ENCODE measurements at regions not wholly inside any gene's neighbourhood (a gene's known extent, or its start where the extent isn't known, plus 50 kb on each side); places are given as distances from the start of the nearest gene placed in this dataset.

GRCh38 chr11:92844197-92844596, 125.3 kb upstream of the MTNR1B start:
- TF ChIP-seq POLR2A (IDR thresholded peaks at IDR 0.05) (no peak), CTCF (IDR thresholded peaks at IDR 0.05) (no peak)
- H3K36me3 ChIP-seq, result no peaks in the 10 kb centered on the region
- H3K9me3 ChIP-seq, result no peaks in the 10 kb centered on the region
- no peaks in the 10 kb centered on the region for H3K4me1 ChIP-seq
- no peak overlapping the region for H3K4me3 ChIP-seq
- ATAC-seq (no peak), DNase-seq (no peak)
- H3K27me3 ChIP-seq, result no peaks in the 10 kb centered on the region
- 100% methylated on average over 4 of the region's 13 CpGs for WGBS (ENCODE audit: insufficient coverage, low coverage, low lambda C conversion rate, missing lambda C conversion rate)
- intact Hi-C loops (cut with DNase I), result no loop called here
- H3K27ac ChIP-seq, result no peak overlapping the region

- intact Hi-C loops (cut with DNase I), result no loop called here
- H3K4me3 ChIP-seq, result no peak overlapping the region
- ATAC-seq (peak; percentile 50 to 81 (median 66)), DNase-seq (no peak)
- WGBS (ENCODE audit: insufficient coverage, low coverage, low lambda C conversion rate, missing lambda C conversion rate), result 54% methylated on average over 4 of the region's 4 CpGs
- no peaks in the 10 kb centered on the region for H3K9me3 ChIP-seq
- no peak overlapping the region for H3K27ac ChIP-seq
- no peaks in the 10 kb centered on the region for H3K27me3 ChIP-seq
- no peak for TF ChIP-seq POLR2A (IDR thresholded peaks at IDR 0.05)
- no peak for TF ChIP-seq CTCF (IDR thresholded peaks at IDR 0.05)
- H3K4me1 ChIP-seq, result no peaks in the 10 kb centered on the region
- no peaks in the 10 kb centered on the region for H3K36me3 ChIP-seq
These were observed 124.1 kb upstream of the MTNR1B start for GRCh38 chr11:92845390-92845789.

- 56% methylated on average over 2 of the region's 2 CpGs for WGBS (ENCODE audit: insufficient coverage, low coverage, low lambda C conversion rate, missing lambda C conversion rate)
- Histone ChIP-seq H3K27ac (no peak overlapping the region), H3K9me3 (no peaks in the 10 kb centered on the region), H3K36me3 (no peaks in the 10 kb centered on the region), H3K27me3 (no peaks in the 10 kb centered on the region), H3K4me3 (no peak overlapping the region), H3K4me1 (no peaks in the 10 kb centered on the region)
- DNase-seq (no peak), ATAC-seq (peak in 2 of 4 donors; percentile 12 to 14)
- TF ChIP-seq POLR2A (IDR thresholded peaks at IDR 0.05), result no peak
- TF ChIP-seq CTCF (IDR thresholded peaks at IDR 0.05), result no peak
- intact Hi-C loops (cut with DNase I), result no loop called here
These were observed 123.6 kb upstream of the MTNR1B start for GRCh38 chr11:92845805-92846204.

- intact Hi-C loops (cut with DNase I), result no loop called here
- Histone ChIP-seq H3K27me3 (no peaks in the 10 kb centered on the region), H3K27ac (no peak overlapping the region), H3K4me1 (no peaks in the 10 kb centered on the region), H3K4me3 (no peak overlapping the region), H3K36me3 (no peaks in the 10 kb centered on the region), H3K9me3 (no peaks in the 10 kb centered on the region)
- TF ChIP-seq CTCF (IDR thresholded peaks at IDR 0.05), result no peak
- TF ChIP-seq POLR2A (IDR thresholded peaks at IDR 0.05), result no peak
- DNase-seq, result no peak
- no peak for ATAC-seq
These were observed 122.8 kb upstream of the MTNR1B start for GRCh38 chr11:92846491-92847125.

GRCh38 chr11:92848578-92848977, 120.9 kb upstream of the MTNR1B start:
- no peak overlapping the region for H3K4me3 ChIP-seq
- no peak for TF ChIP-seq CTCF (IDR thresholded peaks at IDR 0.05)
- TF ChIP-seq POLR2A (IDR thresholded peaks at IDR 0.05), result no peak

More at GRCh38 chr11:92848578-92848977, 120.9 kb upstream of the MTNR1B start:
- ATAC-seq, result no peak
- H3K36me3 ChIP-seq, result no peaks in the 10 kb centered on the region
- intact Hi-C loops (cut with DNase I), result no loop called here
- H3K27ac ChIP-seq, result no peak overlapping the region
- no peak for DNase-seq
- no peaks in the 10 kb centered on the region for H3K9me3 ChIP-seq
- WGBS (ENCODE audit: insufficient coverage, low coverage, low lambda C conversion rate, missing lambda C conversion rate), result 57% methylated on average over 4 of the region's 4 CpGs
- H3K4me1 ChIP-seq, result no peaks in the 10 kb centered on the region
- H3K27me3 ChIP-seq, result no peaks in the 10 kb centered on the region
